Mesothelial cell of epicardium (in vitro differentiated cells): ENCODE measurements at regions not wholly inside any gene's neighbourhood (a gene's known extent, or its start where the extent isn't known, plus 50 kb on each side); places are given as distances from the start of the nearest gene placed in this dataset.

Source experiments
- DNase-seq, 2 experiments: peaks; one replicate each; pipeline ENCODE4 v3.0.0; 2021; ENCODE audit warnings: low spot score in 2 of 2; ENCODE audit not compliant: unreplicated experiment in 2 of 2
- H3K27ac Mint-ChIP-seq: 2 replicates; pipeline ENCODE4 v1.8.0; 2021; ENCODE audit warnings: mixed read lengths
- H3K27me3 Mint-ChIP-seq: 2 replicates; pipeline ENCODE4 v1.8.0; 2021; ENCODE audit warnings: low read depth, mixed read lengths
- H3K36me3 Mint-ChIP-seq: 2 replicates; pipeline ENCODE4 v1.8.0; 2021; ENCODE audit warnings: mixed read lengths
- H3K4me1 Mint-ChIP-seq: 2 replicates; pipeline ENCODE4 v1.8.0; 2021; ENCODE audit warnings: mixed read lengths
- H3K4me3 Mint-ChIP-seq: 2 replicates; pipeline ENCODE4 v1.8.0; 2021; ENCODE audit warnings: mild to moderate bottlenecking, moderate library complexity, mixed read lengths
- H3K9me3 Mint-ChIP-seq: 2 replicates; pipeline ENCODE4 v1.8.0; 2021; ENCODE audit warnings: mixed read lengths
- TF ChIP-seq, protein P1 (sequence below): fragments of 200-600 bp; sonication (generic); IDR thresholded peaks from one replicate; pipeline ENCODE4 v1.5.0; 2021; ENCODE audit warnings: antibody characterized with exemption; ENCODE audit not compliant: unreplicated experiment

GRCh38 chrX:39688576-39689375 lies 409.0 kb downstream of the BCOR start:
- peak; percentile 46 to 66 for DNase-seq
- Mint-ChIP-seq H3K9me3 (peaks cover 9% of the 10 kb centered on the region), H3K27me3 (no peaks in the 10 kb centered on the region), H3K4me1 (peaks cover 21% of the 10 kb centered on the region), H3K36me3 (no peaks in the 10 kb centered on the region), H3K27ac (no peak overlapping the region), H3K4me3 (peak overlapping the region; percentile 51)
- TF ChIP-seq, protein P1, sequence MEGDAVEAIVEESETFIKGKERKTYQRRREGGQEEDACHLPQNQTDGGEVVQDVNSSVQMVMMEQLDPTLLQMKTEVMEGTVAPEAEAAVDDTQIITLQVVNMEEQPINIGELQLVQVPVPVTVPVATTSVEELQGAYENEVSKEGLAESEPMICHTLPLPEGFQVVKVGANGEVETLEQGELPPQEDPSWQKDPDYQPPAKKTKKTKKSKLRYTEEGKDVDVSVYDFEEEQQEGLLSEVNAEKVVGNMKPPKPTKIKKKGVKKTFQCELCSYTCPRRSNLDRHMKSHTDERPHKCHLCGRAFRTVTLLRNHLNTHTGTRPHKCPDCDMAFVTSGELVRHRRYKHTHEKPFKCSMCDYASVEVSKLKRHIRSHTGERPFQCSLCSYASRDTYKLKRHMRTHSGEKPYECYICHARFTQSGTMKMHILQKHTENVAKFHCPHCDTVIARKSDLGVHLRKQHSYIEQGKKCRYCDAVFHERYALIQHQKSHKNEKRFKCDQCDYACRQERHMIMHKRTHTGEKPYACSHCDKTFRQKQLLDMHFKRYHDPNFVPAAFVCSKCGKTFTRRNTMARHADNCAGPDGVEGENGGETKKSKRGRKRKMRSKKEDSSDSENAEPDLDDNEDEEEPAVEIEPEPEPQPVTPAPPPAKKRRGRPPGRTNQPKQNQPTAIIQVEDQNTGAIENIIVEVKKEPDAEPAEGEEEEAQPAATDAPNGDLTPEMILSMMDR: no peak

- TF ChIP-seq, protein P1: no peak
- H3K9me3 Mint-ChIP-seq: peaks cover 10% of the 10 kb centered on the region
- H3K4me1 Mint-ChIP-seq: peaks cover 21% of the 10 kb centered on the region
- H3K27ac Mint-ChIP-seq: no peak overlapping the region
- DNase-seq: peak in 1 of 2 experiments; percentile 46
- no peaks in the 10 kb centered on the region for H3K36me3 Mint-ChIP-seq
- H3K4me3 Mint-ChIP-seq: peak overlapping the region; percentile 51
- H3K27me3 Mint-ChIP-seq: no peaks in the 10 kb centered on the region
Measured at GRCh38 chrX:39689376-39690104, 408.2 kb downstream of the BCOR start.

- no peak overlapping the region for H3K27ac Mint-ChIP-seq
- H3K9me3 Mint-ChIP-seq: peaks cover 13% of the 10 kb centered on the region
- peaks cover 21% of the 10 kb centered on the region for H3K4me1 Mint-ChIP-seq
- H3K4me3 Mint-ChIP-seq: no peak overlapping the region
- H3K27me3 Mint-ChIP-seq: no peaks in the 10 kb centered on the region
- no peak for DNase-seq
- H3K36me3 Mint-ChIP-seq: no peaks in the 10 kb centered on the region
- TF ChIP-seq, protein P1: no peak
Measured at GRCh38 chrX:39690541-39691415, 407.0 kb downstream of the BCOR start.

GRCh38 chrX:39691724-39692123 lies 406.0 kb downstream of the BCOR start:
- H3K27me3 Mint-ChIP-seq: no peaks in the 10 kb centered on the region
- TF ChIP-seq, protein P1: no peak
- H3K4me3 Mint-ChIP-seq: no peak overlapping the region
- no peak for DNase-seq
- H3K27ac Mint-ChIP-seq: no peak overlapping the region
- peaks cover 21% of the 10 kb centered on the region for H3K4me1 Mint-ChIP-seq
- H3K36me3 Mint-ChIP-seq: peaks cover 4% of the 10 kb centered on the region
- peaks cover 13% of the 10 kb centered on the region for H3K9me3 Mint-ChIP-seq

DNA sequence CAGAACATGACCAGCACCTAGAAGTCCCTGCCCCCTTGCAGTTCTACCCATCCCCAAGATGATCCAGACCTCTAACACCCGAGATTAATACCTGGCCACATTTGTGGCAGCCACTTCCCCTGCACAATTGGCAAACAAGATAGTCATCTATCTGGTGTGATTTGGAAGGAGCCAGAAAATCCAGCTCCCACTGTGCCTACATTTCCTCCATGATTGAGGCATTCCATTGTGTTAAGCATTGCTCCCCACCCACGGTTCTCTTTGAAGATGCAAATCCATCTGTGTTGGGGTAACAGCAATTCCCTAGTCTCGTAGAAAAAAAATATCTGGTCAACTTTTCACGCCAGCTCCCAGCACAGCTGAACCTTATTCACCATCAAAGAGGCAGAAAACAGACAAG lies 405.0 kb downstream of the BCOR start:
- no peak for DNase-seq
- Mint-ChIP-seq H3K9me3 (peaks cover 18% of the 10 kb centered on the region), H3K27me3 (no peaks in the 10 kb centered on the region), H3K27ac (peak overlapping the region; percentile 47), H3K4me3 (no peak overlapping the region), H3K4me1 (peaks cover 14% of the 10 kb centered on the region), H3K36me3 (peaks cover 7% of the 10 kb centered on the region)
- TF ChIP-seq, protein P1: no peak
